Vagina (tissue), 2 donors: ENCODE measurements at regions not wholly inside any gene's neighbourhood (a gene's known extent, or its start where the extent isn't known, plus 50 kb on each side); places are given as distances from the start of the nearest gene placed in this dataset.

Experiments
- POLR2A ChIP-seq, 2 donors: fragments of 450-650 bp; IDR thresholded peaks; one replicate each; pipeline ENCODE4 v1.6.1; 2017; ENCODE audit warnings: antibody characterized with exemption in 2 of 2, mild to moderate bottlenecking in 2 of 2, moderate library complexity in 2 of 2
- POLR2AphosphoS5 ChIP-seq, 2 donors: sonication (generic); formaldehyde crosslinking; IDR thresholded peaks; one replicate each; pipeline ENCODE4 v1.9.0; 2017; ENCODE audit warnings: antibody characterized with exemption in 2 of 2, mild to moderate bottlenecking in 2 of 2, low read depth in 1 of 2; ENCODE audit not compliant: insufficient read depth in 1 of 2
- TF ChIP-seq, protein P1 (sequence below), 3 experiments: fragments of 450-650 bp in 2 of 3; fragments of 200-600 bp in 1 of 3; sonication (generic) in 1 of 3; IDR thresholded peaks; one replicate each; pipeline ENCODE4 v1.5.1; 2017 to 2019; ENCODE audit warnings: antibody characterized with exemption in 3 of 3, mild to moderate bottlenecking in 2 of 3, moderate library complexity in 2 of 3

DNA sequence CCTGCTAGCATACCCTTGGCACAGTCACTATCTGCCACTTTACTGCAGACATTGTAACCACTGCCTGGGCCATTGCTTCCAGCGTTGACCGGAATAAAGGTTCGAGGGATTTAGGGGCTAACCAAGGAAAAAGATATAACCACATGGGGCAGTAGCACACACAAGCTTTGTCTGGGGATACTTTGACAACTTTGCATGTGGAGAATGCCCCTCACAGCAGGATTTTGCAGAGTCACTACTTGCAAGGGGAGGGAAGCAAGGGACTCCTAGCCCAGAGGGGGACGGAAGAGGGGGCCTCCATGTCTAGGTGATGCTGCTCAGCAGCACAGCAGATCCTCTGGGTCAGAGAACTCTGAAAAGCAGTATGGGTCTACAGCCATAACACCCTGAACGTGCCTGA is 138.7 kb downstream of the SPP2 start:
- TF ChIP-seq, protein P1, sequence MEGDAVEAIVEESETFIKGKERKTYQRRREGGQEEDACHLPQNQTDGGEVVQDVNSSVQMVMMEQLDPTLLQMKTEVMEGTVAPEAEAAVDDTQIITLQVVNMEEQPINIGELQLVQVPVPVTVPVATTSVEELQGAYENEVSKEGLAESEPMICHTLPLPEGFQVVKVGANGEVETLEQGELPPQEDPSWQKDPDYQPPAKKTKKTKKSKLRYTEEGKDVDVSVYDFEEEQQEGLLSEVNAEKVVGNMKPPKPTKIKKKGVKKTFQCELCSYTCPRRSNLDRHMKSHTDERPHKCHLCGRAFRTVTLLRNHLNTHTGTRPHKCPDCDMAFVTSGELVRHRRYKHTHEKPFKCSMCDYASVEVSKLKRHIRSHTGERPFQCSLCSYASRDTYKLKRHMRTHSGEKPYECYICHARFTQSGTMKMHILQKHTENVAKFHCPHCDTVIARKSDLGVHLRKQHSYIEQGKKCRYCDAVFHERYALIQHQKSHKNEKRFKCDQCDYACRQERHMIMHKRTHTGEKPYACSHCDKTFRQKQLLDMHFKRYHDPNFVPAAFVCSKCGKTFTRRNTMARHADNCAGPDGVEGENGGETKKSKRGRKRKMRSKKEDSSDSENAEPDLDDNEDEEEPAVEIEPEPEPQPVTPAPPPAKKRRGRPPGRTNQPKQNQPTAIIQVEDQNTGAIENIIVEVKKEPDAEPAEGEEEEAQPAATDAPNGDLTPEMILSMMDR (IDR thresholded peaks at IDR 0.05): no peak
- no peak for TF ChIP-seq POLR2A (IDR thresholded peaks at IDR 0.05)
- TF ChIP-seq POLR2AphosphoS5 (IDR thresholded peaks at IDR 0.05; ENCODE audit: insufficient read depth in 1 of 2, low read depth in 1 of 2): no peak
